HG03565 (cell line): ENCODE measurements at regions not wholly inside any gene's neighbourhood (a gene's known extent, or its start where the extent isn't known, plus 50 kb on each side); places are given as distances from the start of the nearest gene placed in this dataset.

ENCODE experiments used
- ATAC-seq: cut with Tn5 transposase; IDR thresholded peaks from one replicate; pipeline ENCODE4 v1.9.1; 2021; ENCODE audit warnings: mild to moderate bottlenecking, moderate library complexity; ENCODE audit not compliant: unreplicated experiment

DNA sequence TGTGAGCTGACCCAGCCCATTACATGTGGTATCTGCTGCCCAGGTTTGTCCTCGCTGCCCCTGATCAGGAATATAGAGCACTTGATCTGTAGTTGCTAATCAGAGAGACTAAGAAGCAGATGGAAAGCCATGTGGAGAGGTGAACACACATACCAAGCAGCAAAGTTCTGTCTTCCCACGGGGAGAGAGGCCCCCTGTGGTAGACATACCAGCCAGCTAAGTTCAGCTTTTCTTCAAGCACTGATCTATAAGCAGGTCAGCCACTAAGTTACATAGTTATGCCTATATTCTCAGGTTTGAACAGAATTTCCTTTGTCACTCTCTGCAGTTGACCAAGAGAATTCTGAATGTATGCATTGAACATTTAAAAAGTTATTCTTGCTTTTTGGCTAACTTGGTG is 76.4 kb downstream of the DDX3Y start:
- no peak for ATAC-seq

GRCh38 chrY:12982249-12982829 is 77.7 kb downstream of the DDX3Y start:
- ATAC-seq: no peak

DNA sequence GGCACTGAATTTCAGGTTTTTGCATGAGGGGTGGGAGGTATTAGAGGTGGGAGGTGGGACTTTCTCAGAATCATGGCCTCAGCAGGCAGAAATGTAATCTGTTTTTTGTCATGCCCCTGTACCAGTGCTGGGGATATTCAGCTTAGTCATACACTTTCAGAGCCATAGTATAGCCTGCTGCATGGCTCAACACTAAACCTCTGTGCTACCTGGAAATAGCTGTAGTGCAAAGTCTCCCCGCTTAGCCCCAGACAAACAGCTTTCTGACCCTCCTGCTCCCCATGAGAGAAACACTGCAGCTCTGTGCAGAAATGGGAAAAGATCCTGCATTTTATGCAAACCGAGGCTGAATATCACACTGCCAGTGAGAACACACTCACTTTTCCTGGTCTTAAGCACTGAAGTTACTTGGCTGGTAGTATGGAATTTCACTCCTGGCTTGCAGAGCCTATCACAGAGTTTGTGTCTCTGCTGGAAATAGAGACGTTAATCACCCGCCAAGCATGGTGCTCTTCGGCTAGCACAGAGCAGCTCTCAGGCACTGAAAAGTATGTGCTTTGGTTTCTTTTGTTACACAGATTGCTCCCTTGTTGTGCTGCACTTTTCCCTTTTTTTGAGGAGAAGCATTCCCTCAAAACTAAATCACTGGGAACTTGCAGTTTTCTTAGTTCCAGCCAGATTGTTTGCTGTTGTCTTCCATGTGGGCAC is 80.1 kb downstream of the DDX3Y start:
- no peak for ATAC-seq

DNA sequence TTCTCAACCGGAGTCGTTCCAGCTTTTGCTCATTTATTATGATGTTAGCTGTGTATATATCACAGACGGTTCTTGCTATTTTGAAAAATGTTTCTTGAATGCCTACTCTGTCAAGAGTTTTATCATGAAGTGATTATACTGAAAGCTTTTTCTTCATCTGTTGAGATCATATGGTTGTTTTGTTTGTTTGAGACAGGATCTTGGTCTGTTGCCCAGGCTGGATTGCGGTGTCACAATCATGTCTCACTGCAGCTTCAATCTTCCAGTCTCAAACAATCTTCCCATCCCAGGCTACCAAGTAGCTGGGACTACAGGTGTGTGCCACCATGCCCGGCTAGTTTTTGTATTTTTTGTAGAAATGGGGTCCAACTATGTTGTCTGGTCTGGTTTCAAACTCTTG is 112.8 kb downstream of the DDX3Y start:
- no peak for ATAC-seq

- ATAC-seq: no peak
Measured at GRCh38 chrY:13019486-13019885, 114.8 kb downstream of the DDX3Y start.

- no peak for ATAC-seq
Measured at GRCh38 chrY:13020839-13021238, 116.2 kb downstream of the DDX3Y start.

- ATAC-seq: no peak
Measured at GRCh38 chrY:13023607-13024006, 118.9 kb downstream of the DDX3Y start.

DNA sequence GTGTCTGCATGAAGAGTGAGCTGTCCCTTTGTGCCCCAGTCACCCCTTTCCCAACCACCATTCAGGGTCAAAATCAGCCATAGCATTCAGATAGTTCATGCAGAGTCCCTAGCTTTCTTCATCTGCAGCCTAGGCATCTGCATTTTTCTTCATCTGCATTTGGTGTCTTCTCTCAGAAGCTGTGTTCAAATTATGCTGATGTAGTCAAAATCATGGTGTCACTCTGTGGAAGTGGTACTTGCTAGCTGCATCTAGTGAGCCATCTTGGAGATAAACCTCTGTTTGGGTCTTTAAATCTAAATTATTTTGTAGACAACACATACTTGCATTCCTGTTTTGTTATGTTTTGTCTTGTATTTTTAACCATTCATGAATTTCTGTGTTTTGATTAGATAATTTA is 119.8 kb downstream of the DDX3Y start:
- ATAC-seq: no peak

DNA sequence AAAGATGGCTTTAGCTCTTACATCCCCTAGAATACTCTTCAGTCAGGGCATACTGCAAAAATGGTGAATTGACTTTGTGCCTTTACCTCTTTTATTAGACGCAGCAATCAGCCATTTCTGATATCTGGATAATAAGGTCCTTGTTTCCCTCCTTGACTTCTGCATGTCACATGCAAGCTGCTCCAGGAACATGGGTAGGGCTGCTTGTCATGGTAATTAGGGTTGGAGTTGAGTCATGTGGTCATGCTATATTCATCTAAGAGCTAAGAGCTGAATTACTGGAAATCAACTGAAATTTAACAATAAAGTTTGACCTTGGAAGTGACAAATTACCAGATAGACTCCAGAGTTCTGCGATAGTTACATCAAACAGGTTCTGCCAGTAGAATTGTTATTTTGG is 122.2 kb downstream of the DDX3Y start:
- no peak for ATAC-seq

- ATAC-seq: no peak
Measured at GRCh38 chrY:13040232-13040631, 135.6 kb downstream of the DDX3Y start.

DNA sequence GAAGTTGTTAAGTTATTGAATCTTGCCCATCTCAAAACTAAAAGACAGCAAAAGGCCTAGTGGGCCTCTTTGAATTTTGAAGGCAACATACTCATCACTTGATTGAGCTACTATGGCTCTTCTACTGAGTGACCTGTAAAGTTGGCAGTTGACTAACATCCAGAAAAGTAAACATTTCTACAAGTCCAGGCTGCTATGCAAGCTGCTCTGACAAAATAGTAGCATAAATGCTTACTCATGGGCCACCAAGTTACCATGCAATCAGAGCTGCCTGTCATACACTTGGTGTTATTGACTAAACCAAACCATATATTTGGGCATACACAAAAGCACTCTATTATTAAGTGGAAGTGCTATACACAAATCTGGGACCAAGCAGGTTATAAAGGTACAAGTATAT is 148.8 kb downstream of the DDX3Y start:
- ATAC-seq: no peak

GRCh38 chrY:13066372-13066771 is 161.7 kb downstream of the DDX3Y start:
- ATAC-seq: no peak

DNA sequence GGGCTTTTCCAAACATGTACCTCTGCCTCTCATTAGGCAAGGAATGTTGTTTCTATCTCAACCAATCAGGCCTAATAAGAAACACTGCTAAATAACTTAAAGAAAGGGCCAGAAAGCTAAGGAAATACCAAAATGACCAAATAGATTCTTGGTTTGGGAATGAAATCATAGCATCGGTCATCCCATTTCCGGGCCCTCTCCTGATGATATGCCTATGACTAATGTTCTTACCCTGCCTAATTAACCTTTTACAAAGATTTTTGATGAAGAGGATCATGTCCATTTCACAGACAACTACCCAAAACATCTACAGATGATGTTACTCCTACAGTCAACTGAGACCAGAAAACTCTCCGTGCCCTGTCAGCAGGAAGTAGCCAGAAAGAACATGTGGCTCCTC is 164.0 kb downstream of the DDX3Y start:
- ATAC-seq: no peak

- ATAC-seq: no peak
Measured at GRCh38 chrY:13069111-13069510, 164.4 kb downstream of the DDX3Y start.

GRCh38 chrY:13082748-13083147 is 178.1 kb downstream of the DDX3Y start:
- no peak for ATAC-seq

GRCh38 chrY:13091575-13091974 is 186.9 kb downstream of the DDX3Y start:
- no peak for ATAC-seq

DNA sequence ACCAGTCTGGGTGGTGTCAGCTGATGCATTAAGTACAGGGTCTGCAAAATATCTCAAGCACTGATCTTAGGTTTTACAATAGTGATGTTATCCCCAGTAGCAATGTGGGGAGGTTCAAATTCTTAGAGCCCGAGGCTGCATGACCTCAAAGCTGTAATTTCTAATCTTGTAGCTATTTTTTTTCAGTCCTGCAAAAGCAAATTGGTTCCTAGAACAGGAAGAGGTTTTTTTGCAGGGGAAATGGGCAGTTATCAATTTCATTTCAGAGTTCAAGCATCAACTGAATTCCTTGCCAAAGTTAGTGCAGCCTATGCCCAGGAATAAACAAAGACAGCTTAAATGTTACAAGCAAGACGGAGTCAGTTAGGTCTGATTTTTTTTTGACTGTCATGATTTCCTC is 188.3 kb downstream of the DDX3Y start:
- no peak for ATAC-seq

DNA sequence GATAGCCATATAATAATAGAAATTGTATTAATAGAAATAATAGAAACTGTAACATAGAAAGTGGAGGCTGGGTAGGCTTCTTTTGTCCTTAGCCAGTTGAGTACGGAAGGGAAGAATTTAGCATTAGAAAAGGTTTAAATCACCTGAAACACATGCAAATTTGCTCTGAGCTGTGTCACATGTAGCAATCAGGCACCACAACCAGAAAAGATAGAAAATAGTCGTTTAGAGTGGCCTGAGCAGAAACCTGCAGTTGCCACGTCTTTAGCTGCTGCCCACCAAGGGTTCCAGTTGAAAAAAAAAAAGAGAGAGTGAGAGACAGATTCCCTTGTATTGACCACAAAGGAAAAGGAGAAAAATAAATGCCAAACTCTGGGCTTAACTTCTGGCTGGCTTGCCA is 188.8 kb downstream of the DDX3Y start:
- ATAC-seq: no peak

- no peak for ATAC-seq
Measured at GRCh38 chrY:13094411-13094810, 189.7 kb downstream of the DDX3Y start.

- ATAC-seq: no peak
Measured at GRCh38 chrY:13094904-13095600, 190.4 kb downstream of the DDX3Y start.

DNA sequence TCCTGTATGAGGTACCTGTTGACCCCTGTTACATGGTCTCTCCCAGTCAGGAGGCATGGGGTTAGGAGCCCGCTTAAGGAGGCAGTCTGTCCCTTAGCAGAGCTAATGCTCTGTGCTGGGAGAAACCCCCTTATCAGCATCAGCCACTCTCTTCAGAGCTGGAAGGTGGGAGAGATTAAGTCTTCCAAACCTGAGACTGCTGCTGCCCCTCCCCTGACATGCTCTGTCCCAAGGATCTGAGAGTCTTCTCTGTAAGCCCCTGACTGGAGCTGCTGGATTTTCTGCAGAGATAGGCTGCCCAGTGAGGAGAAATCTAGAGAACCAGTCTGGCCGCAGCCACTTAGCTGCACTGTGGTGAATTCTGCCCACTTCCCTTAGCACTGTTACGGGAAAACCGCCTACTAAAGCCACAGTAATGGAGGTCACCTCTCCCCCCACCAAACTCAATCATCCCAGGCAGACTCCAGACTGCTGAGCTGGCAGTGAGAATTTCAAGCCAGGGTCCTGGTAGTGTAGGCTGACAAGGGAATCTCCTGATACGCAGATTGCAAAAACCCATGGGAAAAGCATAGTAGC is 222.3 kb downstream of the DDX3Y start:
- ATAC-seq: peak; percentile 72

GRCh38 chrY:13127476-13127875 is 222.8 kb downstream of the DDX3Y start:
- ATAC-seq: peak; percentile 79
